Spleen (tissue), 11 donors: ENCODE measurements at regions not wholly inside any gene's neighbourhood (a gene's known extent, or its start where the extent isn't known, plus 50 kb on each side); places are given as distances from the start of the nearest gene placed in this dataset.

Experiments used
- DNase-seq: peaks from one replicate; pipeline ENCODE4 v3.0.0-alpha.2; 2020
- H3K27ac ChIP-seq, 8 donors: fragments of 200-600 bp; sonication (generic) in 7 of 8; 1 replicate in 4 of 8; 2 replicates in 4 of 8; pipeline versions ENCODE4 v1.5.0 to v1.8.0; 2016 to 2021; ENCODE audit warnings: inconsistent platforms in 4 of 8, mild to moderate bottlenecking in 4 of 8, moderate library complexity in 1 of 8
- H3K27me3 ChIP-seq, 7 donors: fragments of 200-600 bp; sonication (generic) in 6 of 7; replicated peaks in 1 of 7; 1 replicate in 4 of 7; 2 replicates in 3 of 7; pipeline versions ENCODE4 v1.5.0 to v1.8.0; 2016 to 2021; ENCODE audit warnings: inconsistent platforms in 3 of 7, mild to moderate bottlenecking in 1 of 7
- H3K36me3 ChIP-seq, 6 donors: fragments of 200-600 bp; sonication (generic) in 5 of 6; 1 replicate in 4 of 6; 2 replicates in 2 of 6; pipeline versions ENCODE4 v1.5.0 to v1.8.0; 2016 to 2021; ENCODE audit warnings: inconsistent platforms in 2 of 6
- H3K4me1 ChIP-seq, 6 donors: fragments of 200-600 bp; sonication (generic) in 5 of 6; 1 replicate in 3 of 6; 2 replicates in 3 of 6; pipeline versions ENCODE4 v1.5.0 to v1.8.0; 2016 to 2021; ENCODE audit warnings: inconsistent platforms in 3 of 6
- H3K4me3 ChIP-seq, 8 donors: fragments of 200-600 bp; sonication (generic) in 7 of 8; 1 replicate in 4 of 8; 2 replicates in 4 of 8; pipeline versions ENCODE4 v1.5.0 to v1.8.0; 2016 to 2021; ENCODE audit warnings: inconsistent platforms in 4 of 8, mild to moderate bottlenecking in 4 of 8, moderate library complexity in 2 of 8
- H3K9me3 ChIP-seq, 8 donors: fragments of 200-600 bp; sonication (generic) in 7 of 8; 1 replicate in 4 of 8; 2 replicates in 4 of 8; pipeline versions ENCODE4 v1.5.0 to v1.8.0; 2016 to 2021; ENCODE audit warnings: inconsistent platforms in 4 of 8
- CTCF ChIP-seq, 11 experiments: fragments of 200-600 bp in 7 of 11; fragments of 450-650 bp in 4 of 11; sonication (generic) in 4 of 11; IDR thresholded peaks in 8 of 11; conservative IDR thresholded peaks in 3 of 11; 1 replicate in 7 of 11; 2 replicates in 4 of 11; pipeline versions ENCODE4 v1.4.0 to v1.8.0; 2016 to 2021; ENCODE audit warnings: antibody characterized with exemption in 11 of 11, inconsistent platforms in 4 of 11, mild to moderate bottlenecking in 1 of 11
- POLR2A ChIP-seq, 3 donors: fragments of 450-650 bp; IDR thresholded peaks; one replicate each; pipeline ENCODE4 v1.5.1; 2017; ENCODE audit warnings: antibody characterized with exemption in 3 of 3, mild to moderate bottlenecking in 1 of 3
- POLR2AphosphoS5 ChIP-seq, 3 donors: sonication (generic); formaldehyde crosslinking; IDR thresholded peaks; one replicate each; pipeline ENCODE4 v1.5.1; 2017; ENCODE audit warnings: antibody characterized with exemption in 3 of 3
- WGBS, 5 donors: extraction: QIAGEN DNeasy Blood & Tissue Kit in 3 of 5; methylation state at CpG; one replicate each; pipeline versions ENCODE4 v1.1.5 to v1.1.7; 2013 to 2018; 5-methylcytosine and 5-hydroxymethylcytosine counted together
- intact Hi-C: fragments of 100-400 bp; cut with DNase I; formaldehyde crosslinking; loops from one replicate; pipeline ENCODE4 v1.15.0; 2023; ENCODE audit warnings: low total_unique reads
- donor health status: healthy with polysubstance abuse.
- donor health status: DM: no; HTN: no; CAD: no; lungs with moderate emphysema.
- donor health status: DM: no; HTN: no; CAD: no.
- donor health status: Bipolar disorder and iron deficiency.
- donor health status: healthy.
- donor health status: DM: no; HTN: no; CAD: no.
- donor health status: DM: yes; HTN: yes; CAD: no.

GRCh38 chr2:61762292-61762691, 91.6 kb downstream of the FAM161A start:
- Histone ChIP-seq H3K27ac (no peak overlapping the region), H3K36me3 (no peaks in the 10 kb centered on the region), H3K4me3 (no peak overlapping the region), H3K4me1 (peaks cover 0 to 17% (median 5%) of the 10 kb centered on the region in 6 donors), H3K27me3 (no peaks in the 10 kb centered on the region), H3K9me3 (peaks cover 0 to 13% (median 9%) of the 10 kb centered on the region in 8 donors)
- intact Hi-C loops: no loop called here
- DNase-seq: no peak
- 78 to 91% (median 85%) methylated on average over 8 of the region's 8 CpGs for WGBS, 5 donors
- TF ChIP-seq POLR2AphosphoS5 (IDR thresholded peaks at IDR 0.05) (no peak), POLR2A (IDR thresholded peaks at IDR 0.05) (no peak)

GRCh38 chr2:61759718-61760117, 94.1 kb downstream of the FAM161A start:
- WGBS, 5 donors: 72 to 90% (median 88%) methylated on average over 2 of the region's 2 CpGs
- intact Hi-C loops: no loop called here
- DNase-seq: no peak

DNA sequence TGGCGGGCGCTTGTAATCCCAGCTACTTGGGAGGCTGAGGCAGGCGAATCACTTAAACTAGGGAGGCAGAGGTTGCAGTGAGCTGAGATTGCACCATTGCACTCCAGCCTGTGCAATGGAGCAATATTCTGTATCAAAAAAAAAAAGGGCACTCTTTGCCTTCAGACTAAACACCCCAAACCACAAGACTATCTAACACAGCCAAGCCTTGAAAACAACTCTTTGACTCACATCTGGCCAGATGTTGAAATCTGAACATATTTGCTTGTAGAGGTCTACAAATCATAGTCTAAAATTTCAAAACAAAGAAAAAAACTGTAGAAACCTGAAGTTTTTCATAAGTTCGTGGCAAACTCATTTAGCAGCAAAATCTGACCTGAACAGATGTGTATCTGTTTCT, 94.9 kb downstream of the FAM161A start:
- H3K27me3 ChIP-seq: no peaks in the 10 kb centered on the region
- peaks cover 0 to 17% (median 5%) of the 10 kb centered on the region in 6 donors for H3K4me1 ChIP-seq
- H3K4me3 ChIP-seq: no peak overlapping the region
- no peaks in the 10 kb centered on the region for H3K36me3 ChIP-seq
- no peak overlapping the region for H3K27ac ChIP-seq
- peaks cover 0 to 20% (median 5%) of the 10 kb centered on the region in 8 donors for H3K9me3 ChIP-seq
- no peak for DNase-seq
- no peak for TF ChIP-seq POLR2A (IDR thresholded peaks at IDR 0.05)
- no peak for TF ChIP-seq POLR2AphosphoS5 (IDR thresholded peaks at IDR 0.05)
- TF ChIP-seq CTCF (IDR thresholded peaks at IDR 0.05 in 8 of 11, conservative IDR thresholded peaks at IDR 0.05 in 3 of 11): no peak
- intact Hi-C loops: no loop called here
- WGBS, 5 donors: 76 to 86% (median 78%) methylated on average over 4 of the region's 4 CpGs

More at GRCh38 chr2:61759718-61760117, 94.1 kb downstream of the FAM161A start:
- H3K9me3 ChIP-seq: peaks cover 0 to 14% (median under 1%) of the 10 kb centered on the region in 8 donors
- H3K4me1 ChIP-seq: peaks cover 0 to 17% (median 5%) of the 10 kb centered on the region in 6 donors
- H3K27me3 ChIP-seq: no peaks in the 10 kb centered on the region
- H3K4me3 ChIP-seq: no peak overlapping the region
- H3K36me3 ChIP-seq: no peaks in the 10 kb centered on the region
- H3K27ac ChIP-seq: no peak overlapping the region
- TF ChIP-seq CTCF (IDR thresholded peaks at IDR 0.05 in 8 of 11, conservative IDR thresholded peaks at IDR 0.05 in 3 of 11): no peak
- no peak for TF ChIP-seq POLR2AphosphoS5 (IDR thresholded peaks at IDR 0.05)
- TF ChIP-seq POLR2A (IDR thresholded peaks at IDR 0.05): no peak

- H3K27me3 ChIP-seq: no peaks in the 10 kb centered on the region
- H3K4me1 ChIP-seq: peaks cover 0 to 11% (median 2%) of the 10 kb centered on the region in 6 donors
- no peaks in the 10 kb centered on the region for H3K36me3 ChIP-seq
- DNase-seq: no peak
- intact Hi-C loops: no loop called here
- H3K4me3 ChIP-seq: no peak overlapping the region
- TF ChIP-seq POLR2A (IDR thresholded peaks at IDR 0.05): no peak
- TF ChIP-seq POLR2AphosphoS5 (IDR thresholded peaks at IDR 0.05): no peak
- no peak for TF ChIP-seq CTCF (IDR thresholded peaks at IDR 0.05 in 8 of 11, conservative IDR thresholded peaks at IDR 0.05 in 3 of 11)
- H3K9me3 ChIP-seq: peaks cover 0 to 29% (median 13%) of the 10 kb centered on the region in 8 donors
- H3K27ac ChIP-seq: no peak overlapping the region
These were observed 95.7 kb downstream of the FAM161A start for GRCh38 chr2:61758159-61758558.

DNA sequence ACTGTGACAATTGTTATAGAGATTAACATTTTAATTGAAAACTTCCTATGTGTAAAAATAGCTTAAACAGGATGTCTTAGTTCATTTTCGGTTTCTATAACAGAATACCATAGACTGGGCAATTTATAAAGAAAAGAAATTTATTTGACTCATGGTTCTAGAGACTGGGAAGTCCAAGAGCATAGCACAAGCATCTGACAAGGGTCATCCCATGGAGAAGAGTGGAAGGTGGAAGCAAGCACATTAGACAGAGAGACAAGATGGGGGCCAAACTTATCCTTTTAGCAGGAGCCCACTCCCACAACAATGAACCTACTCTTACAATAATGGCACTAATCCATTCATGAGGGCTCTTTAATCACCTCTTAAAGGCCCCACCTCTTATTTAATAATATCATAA, 100.3 kb downstream of the FAM161A start:
- no peaks in the 10 kb centered on the region for H3K27me3 ChIP-seq
- H3K4me1 ChIP-seq: no peaks in the 10 kb centered on the region
- no peak for DNase-seq
- no peaks in the 10 kb centered on the region for H3K36me3 ChIP-seq
- no peak for TF ChIP-seq CTCF (IDR thresholded peaks at IDR 0.05 in 8 of 11, conservative IDR thresholded peaks at IDR 0.05 in 3 of 11)
- no peak for TF ChIP-seq POLR2AphosphoS5 (IDR thresholded peaks at IDR 0.05)
- TF ChIP-seq POLR2A (IDR thresholded peaks at IDR 0.05): no peak
- H3K9me3 ChIP-seq: peaks cover 0 to 35% (median 18%) of the 10 kb centered on the region in 8 donors
- no peak overlapping the region for H3K27ac ChIP-seq
- intact Hi-C loops: no loop called here
- no peak overlapping the region for H3K4me3 ChIP-seq
- WGBS, 5 donors: 20 to 83% (median 73%) methylated on average over 1 of the region's 1 CpG
